ENCODE measurements at regions not wholly inside any gene's neighbourhood (a gene's known extent, or its start where the extent isn't known, plus 50 kb on each side); places are given as distances from the start of the nearest gene placed in this dataset.

DNA sequence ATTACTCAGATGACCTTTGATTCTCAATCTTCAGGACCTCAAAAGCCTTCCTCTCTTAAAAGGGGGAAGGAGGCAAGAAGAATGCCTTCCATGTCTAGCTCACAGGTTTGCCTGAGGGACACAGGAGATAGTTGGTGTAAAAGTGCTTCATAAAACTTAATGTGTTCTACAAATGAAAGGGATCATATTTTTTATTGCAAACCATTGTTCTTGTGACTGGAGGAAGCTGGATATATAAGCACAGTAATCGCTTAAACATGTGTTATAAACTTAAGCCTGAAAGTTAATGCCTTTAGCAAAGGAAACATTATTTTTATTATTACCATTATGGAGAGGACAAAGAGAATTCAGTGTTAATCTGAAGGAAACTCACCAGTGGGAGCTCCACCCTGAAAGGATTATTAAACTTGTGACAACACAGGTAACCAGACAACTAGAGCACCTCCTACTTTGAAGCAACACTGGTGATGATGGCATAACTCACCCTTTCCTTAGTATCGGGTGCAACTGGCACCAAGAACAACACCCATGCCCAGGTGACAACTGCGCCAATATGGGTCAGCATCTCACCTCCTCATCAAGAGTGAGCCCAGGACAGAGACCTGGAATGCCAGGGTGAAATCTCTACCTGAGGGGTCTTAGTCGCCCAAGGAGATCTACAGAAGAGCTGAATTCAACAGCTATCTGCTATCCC is 288.7 kb upstream of the PRDM1 start:
- no peak overlapping the region for H3K4me3 ChIP-seq (ENCODE audit: low read depth, low read length)
- no peak overlapping the region for H3K27ac ChIP-seq (ENCODE audit: extremely low read depth, low read depth, low read length)
- ChIA-PET CTCF (interaction anchor here (0.7 kb wide), 1 partner anchor 629 kb away, joined by 3 read pairs; no protein-coding TSS in a partner anchor), POLR2A (no interaction called here)
- H3K4me1 ChIP-seq (ENCODE audit: control insufficient read depth, insufficient read depth, low read length) = no peaks in the 10 kb centered on the region
- no peaks in the 10 kb centered on the region for H3K9me3 ChIP-seq (ENCODE audit: control insufficient read depth, insufficient read depth, low read depth, low read length)
- no peaks in the 10 kb centered on the region for H3K36me3 ChIP-seq (ENCODE audit: control insufficient read depth in 2 of 2, insufficient read depth in 1 of 2, low read length in 2 of 2)
- TF ChIP-seq ZNF202 (tag by site-specific recombination; IDR thresholded peaks at IDR 0.05; ENCODE audit: borderline replicate concordance) (no peak), ZNF214 (tag by site-specific recombination; IDR thresholded peaks at IDR 0.05; ENCODE audit: borderline replicate concordance) (no peak), ZNF24 (tag by site-specific recombination; IDR thresholded peaks at IDR 0.05) (no peak), OVOL3 (tag by site-specific recombination; IDR thresholded peaks at IDR 0.05) (no peak), ZNF19 (tag by site-specific recombination; IDR thresholded peaks at IDR 0.05; ENCODE audit: low read depth) (no peak), ZBTB20 (tag by site-specific recombination; IDR thresholded peaks at IDR 0.05) (peak; percentile 43; the same call in 1 of the 2 replicates), GLIS2 (tag by site-specific recombination; IDR thresholded peaks at IDR 0.05) (no peak), MZF1 (tag by site-specific recombination; IDR thresholded peaks at IDR 0.05; ENCODE audit: borderline replicate concordance) (peak; percentile 47; the same call in 1 of the 2 replicates), ZNF10 (tag by site-specific recombination; IDR thresholded peaks at IDR 0.05) (no peak), ZNF138 (tag by site-specific recombination; IDR thresholded peaks at IDR 0.05; ENCODE audit: borderline replicate concordance) (no peak), ZNF510 (tag by site-specific recombination; IDR thresholded peaks at IDR 0.05; ENCODE audit: insufficient replicate concordance) (no peak), REPIN1 (tag by site-specific recombination; IDR thresholded peaks at IDR 0.05; ENCODE audit: low read depth) (no peak), ZNF548 (tag by site-specific recombination; IDR thresholded peaks at IDR 0.05) (no peak), ZSCAN16 (tag by site-specific recombination; IDR thresholded peaks at IDR 0.05) (no peak), ZNF501 (tag by site-specific recombination; IDR thresholded peaks at IDR 0.05) (no peak), ZNF785 (tag by site-specific recombination; IDR thresholded peaks at IDR 0.05) (no peak), ZNF311 (tag by site-specific recombination; IDR thresholded peaks at IDR 0.05; ENCODE audit: borderline replicate concordance) (no peak), ZSCAN30 (tag by site-specific recombination; IDR thresholded peaks at IDR 0.05) (0 out of 2 replicates have a peak, but pooled peaks have one; percentile 27), ZNF558 (tag by site-specific recombination; IDR thresholded peaks at IDR 0.05) (no peak), ZNF843 (tag by site-specific recombination; IDR thresholded peaks at IDR 0.05) (peak; percentile 35; the same call in 1 of the 2 replicates), ZNF157 (tag by site-specific recombination; IDR thresholded peaks at IDR 0.05) (no peak), ZNF211 (tag by site-specific recombination; IDR thresholded peaks at IDR 0.05; ENCODE audit: low read depth) (no peak), ZFP37 (tag by site-specific recombination; IDR thresholded peaks at IDR 0.05) (no peak), ZNF530 (tag by site-specific recombination; IDR thresholded peaks at IDR 0.05; ENCODE audit: low read depth) (no peak)
- TF ChIP-seq, protein P1, sequence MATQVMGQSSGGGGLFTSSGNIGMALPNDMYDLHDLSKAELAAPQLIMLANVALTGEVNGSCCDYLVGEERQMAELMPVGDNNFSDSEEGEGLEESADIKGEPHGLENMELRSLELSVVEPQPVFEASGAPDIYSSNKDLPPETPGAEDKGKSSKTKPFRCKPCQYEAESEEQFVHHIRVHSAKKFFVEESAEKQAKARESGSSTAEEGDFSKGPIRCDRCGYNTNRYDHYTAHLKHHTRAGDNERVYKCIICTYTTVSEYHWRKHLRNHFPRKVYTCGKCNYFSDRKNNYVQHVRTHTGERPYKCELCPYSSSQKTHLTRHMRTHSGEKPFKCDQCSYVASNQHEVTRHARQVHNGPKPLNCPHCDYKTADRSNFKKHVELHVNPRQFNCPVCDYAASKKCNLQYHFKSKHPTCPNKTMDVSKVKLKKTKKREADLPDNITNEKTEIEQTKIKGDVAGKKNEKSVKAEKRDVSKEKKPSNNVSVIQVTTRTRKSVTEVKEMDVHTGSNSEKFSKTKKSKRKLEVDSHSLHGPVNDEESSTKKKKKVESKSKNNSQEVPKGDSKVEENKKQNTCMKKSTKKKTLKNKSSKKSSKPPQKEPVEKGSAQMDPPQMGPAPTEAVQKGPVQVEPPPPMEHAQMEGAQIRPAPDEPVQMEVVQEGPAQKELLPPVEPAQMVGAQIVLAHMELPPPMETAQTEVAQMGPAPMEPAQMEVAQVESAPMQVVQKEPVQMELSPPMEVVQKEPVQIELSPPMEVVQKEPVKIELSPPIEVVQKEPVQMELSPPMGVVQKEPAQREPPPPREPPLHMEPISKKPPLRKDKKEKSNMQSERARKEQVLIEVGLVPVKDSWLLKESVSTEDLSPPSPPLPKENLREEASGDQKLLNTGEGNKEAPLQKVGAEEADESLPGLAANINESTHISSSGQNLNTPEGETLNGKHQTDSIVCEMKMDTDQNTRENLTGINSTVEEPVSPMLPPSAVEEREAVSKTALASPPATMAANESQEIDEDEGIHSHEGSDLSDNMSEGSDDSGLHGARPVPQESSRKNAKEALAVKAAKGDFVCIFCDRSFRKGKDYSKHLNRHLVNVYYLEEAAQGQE (tag by site-specific recombination; IDR thresholded peaks at IDR 0.05) = no peak
- TF ChIP-seq, protein P2, sequence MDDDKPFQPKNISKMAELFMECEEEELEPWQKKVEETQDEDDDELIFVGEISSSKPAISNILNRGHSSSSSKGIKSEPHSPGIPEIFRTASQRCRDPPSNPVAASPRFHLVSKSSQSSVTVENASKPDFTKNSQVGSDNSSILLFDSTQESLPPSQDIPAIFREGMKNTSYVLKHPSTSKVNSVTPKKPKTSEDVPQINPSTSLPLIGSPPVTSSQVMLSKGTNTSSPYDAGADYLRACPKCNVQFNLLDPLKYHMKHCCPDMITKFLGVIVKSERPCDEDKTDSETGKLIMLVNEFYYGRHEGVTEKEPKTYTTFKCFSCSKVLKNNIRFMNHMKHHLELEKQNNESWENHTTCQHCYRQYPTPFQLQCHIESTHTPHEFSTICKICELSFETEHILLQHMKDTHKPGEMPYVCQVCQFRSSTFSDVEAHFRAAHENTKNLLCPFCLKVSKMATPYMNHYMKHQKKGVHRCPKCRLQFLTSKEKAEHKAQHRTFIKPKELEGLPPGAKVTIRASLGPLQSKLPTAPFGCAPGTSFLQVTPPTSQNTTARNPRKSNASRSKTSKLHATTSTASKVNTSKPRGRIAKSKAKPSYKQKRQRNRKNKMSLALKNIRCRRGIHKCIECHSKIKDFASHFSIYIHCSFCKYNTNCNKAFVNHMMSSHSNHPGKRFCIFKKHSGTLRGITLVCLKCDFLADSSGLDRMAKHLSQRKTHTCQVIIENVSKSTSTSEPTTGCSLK (tag by site-specific recombination; IDR thresholded peaks at IDR 0.05) = no peak
- TF ChIP-seq, protein P3, sequence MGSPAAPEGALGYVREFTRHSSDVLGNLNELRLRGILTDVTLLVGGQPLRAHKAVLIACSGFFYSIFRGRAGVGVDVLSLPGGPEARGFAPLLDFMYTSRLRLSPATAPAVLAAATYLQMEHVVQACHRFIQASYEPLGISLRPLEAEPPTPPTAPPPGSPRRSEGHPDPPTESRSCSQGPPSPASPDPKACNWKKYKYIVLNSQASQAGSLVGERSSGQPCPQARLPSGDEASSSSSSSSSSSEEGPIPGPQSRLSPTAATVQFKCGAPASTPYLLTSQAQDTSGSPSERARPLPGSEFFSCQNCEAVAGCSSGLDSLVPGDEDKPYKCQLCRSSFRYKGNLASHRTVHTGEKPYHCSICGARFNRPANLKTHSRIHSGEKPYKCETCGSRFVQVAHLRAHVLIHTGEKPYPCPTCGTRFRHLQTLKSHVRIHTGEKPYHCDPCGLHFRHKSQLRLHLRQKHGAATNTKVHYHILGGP (tag by site-specific recombination; IDR thresholded peaks at IDR 0.05) = no peak
- TF ChIP-seq, protein P4, sequence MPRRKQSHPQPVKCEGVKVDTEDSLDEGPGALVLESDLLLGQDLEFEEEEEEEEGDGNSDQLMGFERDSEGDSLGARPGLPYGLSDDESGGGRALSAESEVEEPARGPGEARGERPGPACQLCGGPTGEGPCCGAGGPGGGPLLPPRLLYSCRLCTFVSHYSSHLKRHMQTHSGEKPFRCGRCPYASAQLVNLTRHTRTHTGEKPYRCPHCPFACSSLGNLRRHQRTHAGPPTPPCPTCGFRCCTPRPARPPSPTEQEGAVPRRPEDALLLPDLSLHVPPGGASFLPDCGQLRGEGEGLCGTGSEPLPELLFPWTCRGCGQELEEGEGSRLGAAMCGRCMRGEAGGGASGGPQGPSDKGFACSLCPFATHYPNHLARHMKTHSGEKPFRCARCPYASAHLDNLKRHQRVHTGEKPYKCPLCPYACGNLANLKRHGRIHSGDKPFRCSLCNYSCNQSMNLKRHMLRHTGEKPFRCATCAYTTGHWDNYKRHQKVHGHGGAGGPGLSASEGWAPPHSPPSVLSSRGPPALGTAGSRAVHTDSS (tag by site-specific recombination; IDR thresholded peaks at IDR 0.05) = no peak
- TF ChIP-seq, protein P5, sequence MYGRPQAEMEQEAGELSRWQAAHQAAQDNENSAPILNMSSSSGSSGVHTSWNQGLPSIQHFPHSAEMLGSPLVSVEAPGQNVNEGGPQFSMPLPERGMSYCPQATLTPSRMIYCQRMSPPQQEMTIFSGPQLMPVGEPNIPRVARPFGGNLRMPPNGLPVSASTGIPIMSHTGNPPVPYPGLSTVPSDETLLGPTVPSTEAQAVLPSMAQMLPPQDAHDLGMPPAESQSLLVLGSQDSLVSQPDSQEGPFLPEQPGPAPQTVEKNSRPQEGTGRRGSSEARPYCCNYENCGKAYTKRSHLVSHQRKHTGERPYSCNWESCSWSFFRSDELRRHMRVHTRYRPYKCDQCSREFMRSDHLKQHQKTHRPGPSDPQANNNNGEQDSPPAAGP (tag by site-specific recombination; IDR thresholded peaks at IDR 0.05) = no peak
